ENCODE measurements at regions not wholly inside any gene's neighbourhood (a gene's known extent, or its start where the extent isn't known, plus 50 kb on each side); places are given as distances from the start of the nearest gene placed in this dataset.

DNA sequence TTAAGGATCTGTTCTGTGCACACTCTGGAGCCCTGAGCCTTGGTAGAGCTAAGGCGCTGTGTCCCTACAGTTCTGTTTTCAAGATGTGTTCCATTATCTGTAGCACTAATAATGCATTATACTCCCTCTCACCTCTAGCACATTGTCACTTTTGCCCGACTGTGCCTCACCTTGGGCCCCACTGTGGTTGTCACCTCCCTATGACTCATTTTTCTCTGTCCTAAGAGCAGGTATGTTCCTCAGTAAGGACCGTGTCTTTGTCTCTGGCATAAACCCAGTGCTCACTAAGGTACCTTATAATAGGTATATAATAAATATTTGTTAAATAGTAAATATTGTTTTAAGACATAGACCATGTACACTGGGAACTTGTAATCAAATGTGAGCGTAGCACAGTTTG is 942.5 kb upstream of the CITED2 start:
- H3K36me3 ChIP-seq (replicated peaks; ENCODE audit: insufficient read depth, low read length), result no peaks in the 10 kb centered on the region
- no peaks in the 10 kb centered on the region for H3K4me1 ChIP-seq (ENCODE audit: low read length)
- TF ChIP-seq EZH2 (optimal IDR thresholded peaks at IDR 0.05; ENCODE audit: low read depth, low read length), result no peak
- no peak for TF ChIP-seq CTCF (IDR thresholded peaks at IDR 0.05; ENCODE audit: low read length)
- no peak for TF ChIP-seq EZH2phosphoT487 (IDR thresholded peaks at IDR 0.05; ENCODE audit: low read length)
- no peaks in the 10 kb centered on the region for H4K20me1 ChIP-seq (ENCODE audit: insufficient read depth, low read length)
- no peaks in the 10 kb centered on the region for H3K79me2 ChIP-seq (ENCODE audit: low read length)
- H3K9me2 ChIP-seq (replicated peaks; ENCODE audit: insufficient read depth, low read length), result no peaks in the 10 kb centered on the region
- H3K9me3 ChIP-seq (replicated peaks; ENCODE audit: insufficient read depth, low read length), result no peaks in the 10 kb centered on the region
- no peak for DNase-seq
- no peak overlapping the region for H3K9ac ChIP-seq (ENCODE audit: low read length)
- H3K27me3 ChIP-seq (replicated peaks; ENCODE audit: insufficient read depth, low read length), result no peaks in the 10 kb centered on the region
- no peaks in the 10 kb centered on the region for H3F3A ChIP-seq (ENCODE audit: insufficient read depth, low read length)
- H2AFZ ChIP-seq (ENCODE audit: low read length), result no peak overlapping the region
- no peak overlapping the region for H3K4me2 ChIP-seq (ENCODE audit: low read depth, low read length)
- H3K27ac ChIP-seq (ENCODE audit: low read length), result no peak overlapping the region
- no peak overlapping the region for H3K4me3 ChIP-seq (ENCODE audit: low read length)

DNA sequence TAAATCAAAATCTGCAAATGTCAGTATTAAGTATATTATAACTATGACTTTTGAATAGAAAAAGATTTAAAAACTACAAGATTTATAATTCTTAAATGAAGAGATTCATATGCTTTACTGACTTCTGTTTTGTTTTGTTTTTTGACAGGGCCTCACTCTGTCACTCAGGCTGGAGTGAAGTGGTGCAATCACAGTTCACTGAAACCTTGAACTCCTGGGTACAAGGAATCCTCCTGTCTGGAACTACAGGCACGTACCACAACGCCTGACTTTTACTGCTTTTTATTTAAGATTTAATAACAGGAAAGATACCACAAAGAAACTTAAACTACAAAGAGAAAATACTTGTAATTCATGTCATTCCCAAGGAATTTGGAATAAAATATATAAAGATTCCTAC is 940.2 kb upstream of the CITED2 start:
- no peaks in the 10 kb centered on the region for H3K9me3 ChIP-seq (replicated peaks; ENCODE audit: insufficient read depth, low read length)
- H3K27me3 ChIP-seq (replicated peaks; ENCODE audit: insufficient read depth, low read length), result no peaks in the 10 kb centered on the region
- TF ChIP-seq EZH2 (optimal IDR thresholded peaks at IDR 0.05; ENCODE audit: low read depth, low read length), result no peak
- TF ChIP-seq EZH2phosphoT487 (IDR thresholded peaks at IDR 0.05; ENCODE audit: low read length), result no peak
- TF ChIP-seq CTCF (IDR thresholded peaks at IDR 0.05; ENCODE audit: low read length), result no peak
- no peaks in the 10 kb centered on the region for H3K4me1 ChIP-seq (ENCODE audit: low read length)
- no peak overlapping the region for H2AFZ ChIP-seq (ENCODE audit: low read length)
- DNase-seq, result no peak
- H3K9ac ChIP-seq (ENCODE audit: low read length), result no peak overlapping the region
- no peak overlapping the region for H3K4me2 ChIP-seq (ENCODE audit: low read depth, low read length)
- no peaks in the 10 kb centered on the region for H3K9me2 ChIP-seq (replicated peaks; ENCODE audit: insufficient read depth, low read length)
- no peaks in the 10 kb centered on the region for H3F3A ChIP-seq (ENCODE audit: insufficient read depth, low read length)
- H3K36me3 ChIP-seq (replicated peaks; ENCODE audit: insufficient read depth, low read length), result no peaks in the 10 kb centered on the region
- no peaks in the 10 kb centered on the region for H3K79me2 ChIP-seq (ENCODE audit: low read length)
- no peak overlapping the region for H3K4me3 ChIP-seq (ENCODE audit: low read length)
- no peak overlapping the region for H3K27ac ChIP-seq (ENCODE audit: low read length)
- H4K20me1 ChIP-seq (ENCODE audit: insufficient read depth, low read length), result no peaks in the 10 kb centered on the region

GRCh38 chr6:140311146-140311545 is 936.7 kb upstream of the CITED2 start:
- H3K79me2 ChIP-seq (ENCODE audit: low read length), result no peaks in the 10 kb centered on the region
- no peaks in the 10 kb centered on the region for H3K4me1 ChIP-seq (ENCODE audit: low read length)
- H3K36me3 ChIP-seq (replicated peaks; ENCODE audit: insufficient read depth, low read length), result no peaks in the 10 kb centered on the region
- DNase-seq, result no peak
- H3K4me3 ChIP-seq (ENCODE audit: low read length), result no peak overlapping the region
- no peaks in the 10 kb centered on the region for H3K9me2 ChIP-seq (replicated peaks; ENCODE audit: insufficient read depth, low read length)
- no peak overlapping the region for H3K9ac ChIP-seq (ENCODE audit: low read length)
- no peaks in the 10 kb centered on the region for H3K27me3 ChIP-seq (replicated peaks; ENCODE audit: insufficient read depth, low read length)
- no peaks in the 10 kb centered on the region for H4K20me1 ChIP-seq (ENCODE audit: insufficient read depth, low read length)
- no peak overlapping the region for H2AFZ ChIP-seq (ENCODE audit: low read length)
- no peaks in the 10 kb centered on the region for H3K9me3 ChIP-seq (replicated peaks; ENCODE audit: insufficient read depth, low read length)
- no peak overlapping the region for H3K4me2 ChIP-seq (ENCODE audit: low read depth, low read length)
- TF ChIP-seq CTCF (IDR thresholded peaks at IDR 0.05; ENCODE audit: low read length), result no peak
- no peak for TF ChIP-seq EZH2phosphoT487 (IDR thresholded peaks at IDR 0.05; ENCODE audit: low read length)
- TF ChIP-seq EZH2 (optimal IDR thresholded peaks at IDR 0.05; ENCODE audit: low read depth, low read length), result no peak
- H3F3A ChIP-seq (ENCODE audit: insufficient read depth, low read length), result no peaks in the 10 kb centered on the region
- no peak overlapping the region for H3K27ac ChIP-seq (ENCODE audit: low read length)
